Hematopoietic multipotent progenitor cell treated with erythropoietin and hydrocortisone succinate and interleukin-3 and kit ligand, for 17 days (in vitro differentiated cells): ENCODE measurements at regions not wholly inside any gene's neighbourhood (a gene's known extent, or its start where the extent isn't known, plus 50 kb on each side); places are given as distances from the start of the nearest gene placed in this dataset.

Source experiments
- DNase-seq: peaks from one replicate; pipeline ENCODE4 v3.0.0-alpha.2; 2015; ENCODE audit warnings: low spot score

GRCh38 chr2:64402876-64403275 lies 51.1 kb upstream of the LGALSL start:
- DNase-seq: no peak

GRCh38 chr2:64403426-64403825 lies 50.5 kb upstream of the LGALSL start:
- DNase-seq: no peak

GRCh38 chr2:64404002-64404731 lies 49.8 kb upstream of the LGALSL start:
- DNase-seq: no peak
